ENCODE measurements at regions not wholly inside any gene's neighbourhood (a gene's known extent, or its start where the extent isn't known, plus 50 kb on each side); places are given as distances from the start of the nearest gene placed in this dataset.

- H3K27me3 Mint-ChIP-seq (ENCODE audit: insufficient read depth, low read depth), result no peaks in the 10 kb centered on the region
- Histone ChIP-seq H3K36me3 (no peaks in the 10 kb centered on the region), H3F3A (ENCODE audit: low read depth) (no peaks in the 10 kb centered on the region), H2AFZ (replicated peaks) (peak overlapping the region; percentile 61), H4K20me1 (ENCODE audit: low read depth) (no peaks in the 10 kb centered on the region), H3K27me3 (no peaks in the 10 kb centered on the region), H3K27ac (no peak overlapping the region), H3K4me1 (no peaks in the 10 kb centered on the region), H3K4me2 (no peak overlapping the region), H3K9ac (no peak overlapping the region), H3K79me2 (ENCODE audit: low read depth) (no peaks in the 10 kb centered on the region), H3K9me3 (ENCODE audit: low read depth) (no peaks in the 10 kb centered on the region), H3K4me3 (no peak overlapping the region)
- H3K36me3 Mint-ChIP-seq, result no peaks in the 10 kb centered on the region
- TF ChIP-seq, protein P1, sequence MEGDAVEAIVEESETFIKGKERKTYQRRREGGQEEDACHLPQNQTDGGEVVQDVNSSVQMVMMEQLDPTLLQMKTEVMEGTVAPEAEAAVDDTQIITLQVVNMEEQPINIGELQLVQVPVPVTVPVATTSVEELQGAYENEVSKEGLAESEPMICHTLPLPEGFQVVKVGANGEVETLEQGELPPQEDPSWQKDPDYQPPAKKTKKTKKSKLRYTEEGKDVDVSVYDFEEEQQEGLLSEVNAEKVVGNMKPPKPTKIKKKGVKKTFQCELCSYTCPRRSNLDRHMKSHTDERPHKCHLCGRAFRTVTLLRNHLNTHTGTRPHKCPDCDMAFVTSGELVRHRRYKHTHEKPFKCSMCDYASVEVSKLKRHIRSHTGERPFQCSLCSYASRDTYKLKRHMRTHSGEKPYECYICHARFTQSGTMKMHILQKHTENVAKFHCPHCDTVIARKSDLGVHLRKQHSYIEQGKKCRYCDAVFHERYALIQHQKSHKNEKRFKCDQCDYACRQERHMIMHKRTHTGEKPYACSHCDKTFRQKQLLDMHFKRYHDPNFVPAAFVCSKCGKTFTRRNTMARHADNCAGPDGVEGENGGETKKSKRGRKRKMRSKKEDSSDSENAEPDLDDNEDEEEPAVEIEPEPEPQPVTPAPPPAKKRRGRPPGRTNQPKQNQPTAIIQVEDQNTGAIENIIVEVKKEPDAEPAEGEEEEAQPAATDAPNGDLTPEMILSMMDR (IDR thresholded peaks at IDR 0.05), result no peak
- no peak for TF ChIP-seq EZH2phosphoT487 (IDR thresholded peaks at IDR 0.05)
- TF ChIP-seq EZH2 (IDR thresholded peaks at IDR 0.05), result no peak
- peaks cover 7% of the 10 kb centered on the region for H3K9me3 Mint-ChIP-seq
- peak overlapping the region; percentile 89 for H3K27ac Mint-ChIP-seq
- no peak overlapping the region for H3K4me3 Mint-ChIP-seq
- H3K4me1 Mint-ChIP-seq, result peaks cover 9% of the 10 kb centered on the region
- no peak for DNase-seq (ENCODE audit: low spot score)
Measured at GRCh38 chr9:7936163-7936562, 136.6 kb upstream of the DMAC1 start.

- no peaks in the 10 kb centered on the region for H3K27me3 Mint-ChIP-seq (ENCODE audit: insufficient read depth, low read depth)
- H2AFZ ChIP-seq (replicated peaks), result peak overlapping the region; percentile 61
- no peaks in the 10 kb centered on the region for H3K4me1 ChIP-seq
- H3K79me2 ChIP-seq (ENCODE audit: low read depth), result no peaks in the 10 kb centered on the region
- DNase-seq (ENCODE audit: low spot score), result no peak
- H3K9me3 ChIP-seq (ENCODE audit: low read depth), result no peaks in the 10 kb centered on the region
- H3K9ac ChIP-seq, result no peak overlapping the region
- no peak overlapping the region for H3K4me2 ChIP-seq
- TF ChIP-seq EZH2 (IDR thresholded peaks at IDR 0.05), result no peak
- TF ChIP-seq EZH2phosphoT487 (IDR thresholded peaks at IDR 0.05), result no peak
- TF ChIP-seq, protein P1 (IDR thresholded peaks at IDR 0.05), result no peak
- H3K27ac ChIP-seq, result no peak overlapping the region
- no peaks in the 10 kb centered on the region for H3K36me3 ChIP-seq
- no peak overlapping the region for H3K4me3 ChIP-seq
- H3K27ac Mint-ChIP-seq, result peak overlapping the region; percentile 89
- no peaks in the 10 kb centered on the region for H3K36me3 Mint-ChIP-seq
- H3F3A ChIP-seq (ENCODE audit: low read depth), result no peaks in the 10 kb centered on the region
- no peak overlapping the region for H3K4me3 Mint-ChIP-seq
- no peaks in the 10 kb centered on the region for H4K20me1 ChIP-seq (ENCODE audit: low read depth)
- peaks cover 6% of the 10 kb centered on the region for H3K9me3 Mint-ChIP-seq
- H3K4me1 Mint-ChIP-seq, result peaks cover 9% of the 10 kb centered on the region
- no peaks in the 10 kb centered on the region for H3K27me3 ChIP-seq
Measured at GRCh38 chr9:7935681-7936080, 136.1 kb upstream of the DMAC1 start.

DNA sequence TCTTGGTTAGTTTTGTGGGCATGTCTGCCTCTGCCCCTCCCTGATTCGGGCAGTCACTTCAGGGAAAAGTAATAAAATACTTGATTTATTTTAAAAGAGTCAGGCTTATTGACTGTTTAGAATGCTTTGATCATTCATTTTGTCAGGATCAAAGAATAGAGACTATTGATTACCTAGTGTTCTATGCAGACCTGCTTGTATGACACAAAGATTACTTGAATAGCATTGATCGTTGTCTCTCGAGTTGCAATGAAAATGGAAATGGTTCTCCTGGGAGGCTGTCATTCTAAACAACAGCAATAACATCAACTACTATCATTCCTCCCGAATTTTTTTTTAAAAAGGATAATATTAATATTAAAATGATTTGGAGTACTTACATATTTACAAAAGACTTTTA lies 133.2 kb upstream of the DMAC1 start:
- no peak for TF ChIP-seq EZH2 (IDR thresholded peaks at IDR 0.05)
- TF ChIP-seq, protein P1 (IDR thresholded peaks at IDR 0.05), result no peak

More for the DNA sequence above, 133.2 kb upstream of the DMAC1 start:
- Histone ChIP-seq H3K27ac (no peak overlapping the region), H3K9me3 (ENCODE audit: low read depth) (no peaks in the 10 kb centered on the region), H3F3A (ENCODE audit: low read depth) (no peaks in the 10 kb centered on the region), H4K20me1 (ENCODE audit: low read depth) (no peaks in the 10 kb centered on the region), H3K27me3 (no peaks in the 10 kb centered on the region), H3K79me2 (ENCODE audit: low read depth) (no peaks in the 10 kb centered on the region), H3K4me1 (no peaks in the 10 kb centered on the region), H3K36me3 (no peaks in the 10 kb centered on the region), H3K4me2 (no peak overlapping the region), H3K4me3 (no peak overlapping the region), H2AFZ (replicated peaks) (no peak overlapping the region), H3K9ac (no peak overlapping the region)
- no peak overlapping the region for H3K4me3 Mint-ChIP-seq
- H3K4me1 Mint-ChIP-seq, result peaks cover 9% of the 10 kb centered on the region
- no peaks in the 10 kb centered on the region for H3K27me3 Mint-ChIP-seq (ENCODE audit: insufficient read depth, low read depth)
- no peak for DNase-seq (ENCODE audit: low spot score)
- H3K36me3 Mint-ChIP-seq, result no peaks in the 10 kb centered on the region
- no peaks in the 10 kb centered on the region for H3K9me3 Mint-ChIP-seq
- H3K27ac Mint-ChIP-seq, result no peak overlapping the region
